ENCODE measurements at regions not wholly inside any gene's neighbourhood (a gene's known extent, or its start where the extent isn't known, plus 50 kb on each side); places are given as distances from the start of the nearest gene placed in this dataset.

DNA sequence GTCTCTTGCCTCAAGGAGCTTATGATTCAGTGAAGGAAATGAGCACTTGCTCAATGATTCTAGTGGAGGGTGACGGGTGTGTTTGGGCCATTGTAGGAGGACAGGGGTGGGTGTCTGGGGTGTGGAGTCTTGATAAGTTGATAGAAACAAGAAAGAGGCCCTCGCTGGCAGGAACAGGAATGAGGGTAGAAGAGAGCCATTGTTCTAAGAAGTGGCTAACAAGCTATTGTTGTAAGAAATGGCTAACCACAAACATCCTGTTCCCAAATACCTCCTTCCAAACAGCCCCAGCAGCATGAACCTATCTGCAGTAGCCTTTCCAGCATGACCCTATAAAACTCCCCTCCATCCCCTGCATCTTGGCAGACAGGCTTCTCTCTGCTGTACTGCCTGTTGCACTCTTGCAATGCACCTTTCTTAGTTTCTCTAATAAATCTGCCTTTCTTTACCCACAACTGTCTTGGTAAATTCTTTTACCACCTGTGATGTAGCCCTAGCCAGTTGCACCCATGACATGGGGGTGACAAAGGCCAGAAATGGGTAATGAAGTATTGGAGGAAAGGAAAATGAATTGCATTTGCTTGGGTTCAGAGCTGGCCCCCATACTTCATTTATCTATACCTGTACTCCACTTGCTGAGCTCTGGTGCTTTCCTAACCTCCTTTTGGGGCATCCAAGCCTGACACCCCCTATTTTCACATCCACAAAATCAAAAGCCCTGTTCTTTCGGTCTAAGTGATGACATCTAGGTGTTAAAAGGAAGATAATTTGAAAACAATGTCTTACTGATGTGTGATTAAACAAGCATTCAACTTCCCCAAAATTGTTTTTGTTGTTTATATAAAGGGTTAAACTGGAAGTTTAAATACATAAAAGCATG lies 389.1 kb downstream of the GRIN2B start:
- no peak for DNase-seq

DNA sequence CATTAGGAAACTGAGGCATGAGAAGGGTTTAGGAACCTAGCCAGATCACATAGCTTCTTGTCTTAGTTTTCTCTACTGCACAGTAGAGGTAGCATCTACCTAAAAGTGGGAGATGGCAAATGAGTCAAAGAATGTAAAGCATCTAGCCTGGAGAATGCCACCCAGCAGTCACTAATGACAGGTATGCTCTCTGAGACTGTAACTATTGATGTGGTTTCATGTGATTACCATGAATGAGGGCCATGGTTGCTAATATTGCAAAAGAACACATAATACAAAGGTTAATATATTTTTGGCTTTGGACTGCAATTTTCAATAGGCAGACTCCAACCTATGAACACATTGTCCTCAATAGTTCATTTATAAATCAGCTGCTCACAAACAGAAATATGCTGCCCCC lies 389.9 kb downstream of the GRIN2B start:
- DNase-seq: no peak

DNA sequence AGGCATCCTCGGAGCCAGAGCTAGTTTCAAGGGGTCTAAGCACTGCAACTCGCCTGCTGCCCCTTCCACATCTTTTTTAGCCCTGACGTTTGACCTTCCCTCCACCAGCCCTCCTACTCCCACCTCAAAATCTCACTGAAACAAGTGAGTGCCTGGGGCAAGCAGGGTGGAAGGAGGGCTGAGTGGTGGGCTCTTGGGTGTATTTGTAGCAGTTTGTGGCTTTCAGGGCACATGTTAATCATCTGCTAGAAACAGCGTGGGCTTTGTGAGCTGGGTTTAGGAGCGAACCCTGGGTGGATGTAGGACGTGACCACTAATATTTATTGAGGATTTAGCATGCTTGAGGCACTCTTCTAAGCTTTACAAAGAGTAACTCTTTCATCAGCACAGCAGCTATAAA lies 390.3 kb downstream of the GRIN2B start:
- no peak for DNase-seq

DNA sequence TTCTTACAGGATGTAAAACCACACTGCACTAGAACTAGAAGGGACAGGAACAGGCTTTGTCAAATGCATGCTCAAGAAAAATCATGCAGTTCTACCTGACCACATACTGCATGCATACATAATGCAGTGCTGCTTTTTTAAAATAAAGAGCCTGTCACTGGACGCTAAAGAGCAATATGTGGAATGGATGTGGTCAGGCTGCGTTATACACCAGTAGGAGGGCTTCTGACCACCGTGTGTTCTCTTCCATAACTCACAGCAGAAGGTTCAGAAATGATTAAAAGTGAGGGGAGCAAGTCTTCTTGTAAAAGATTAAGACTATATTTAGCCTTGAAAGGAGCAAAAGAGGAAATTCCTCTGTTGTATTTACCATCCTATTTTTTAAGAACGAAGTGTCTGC lies 392.0 kb downstream of the EMP1 start:
- no peak for DNase-seq

DNA sequence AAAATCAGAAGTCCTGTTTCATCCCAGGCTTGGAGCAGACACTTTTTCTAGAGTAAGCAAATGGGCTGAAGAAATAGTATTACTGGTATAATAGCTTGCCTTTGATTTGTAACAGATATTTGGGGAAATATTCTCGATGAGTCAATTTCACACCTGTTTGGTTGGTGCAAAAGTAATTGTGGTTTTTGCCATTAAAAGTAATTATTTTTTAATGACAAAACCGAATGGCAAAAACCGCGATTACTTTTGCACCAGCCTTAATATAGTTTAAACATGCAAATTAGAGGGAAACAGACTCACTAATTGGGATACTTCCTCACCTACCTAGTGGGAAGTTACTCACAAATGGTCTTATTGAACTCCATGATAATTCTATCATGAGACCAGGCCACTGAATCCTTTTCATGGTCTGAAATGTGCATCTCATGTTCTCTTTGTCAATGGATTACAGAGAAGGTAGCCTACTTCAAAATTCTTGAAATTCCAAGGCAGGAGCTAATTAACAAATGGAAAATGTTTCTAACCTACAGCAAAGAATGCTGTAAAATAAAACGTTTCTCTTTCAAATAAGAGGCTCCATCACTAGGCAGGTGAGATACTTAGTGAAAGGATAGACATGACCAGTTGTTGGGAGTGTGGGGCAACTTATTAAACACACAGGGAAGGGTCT lies 391.3 kb downstream of the EMP1 start:
- no peak for DNase-seq

DNA sequence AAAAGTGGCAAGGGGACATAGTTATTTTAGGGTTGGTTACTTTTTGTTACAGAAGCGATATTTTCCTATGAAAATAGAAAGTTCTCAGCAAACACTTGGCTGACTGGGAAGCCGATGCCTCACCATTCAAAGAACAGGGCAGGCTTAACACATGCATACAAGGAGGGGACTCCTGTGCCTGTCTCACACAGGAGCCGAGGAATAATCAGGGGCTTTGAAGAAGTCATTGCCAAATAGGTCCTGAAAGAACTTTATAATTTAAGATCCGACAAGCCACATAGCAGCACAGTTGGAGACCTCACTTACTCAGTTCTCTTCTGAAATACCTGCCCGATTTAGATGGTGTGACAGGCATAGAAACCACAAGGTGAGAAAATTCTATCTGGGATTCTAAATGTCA lies 389.8 kb downstream of the EMP1 start:
- no peak for DNase-seq

DNA sequence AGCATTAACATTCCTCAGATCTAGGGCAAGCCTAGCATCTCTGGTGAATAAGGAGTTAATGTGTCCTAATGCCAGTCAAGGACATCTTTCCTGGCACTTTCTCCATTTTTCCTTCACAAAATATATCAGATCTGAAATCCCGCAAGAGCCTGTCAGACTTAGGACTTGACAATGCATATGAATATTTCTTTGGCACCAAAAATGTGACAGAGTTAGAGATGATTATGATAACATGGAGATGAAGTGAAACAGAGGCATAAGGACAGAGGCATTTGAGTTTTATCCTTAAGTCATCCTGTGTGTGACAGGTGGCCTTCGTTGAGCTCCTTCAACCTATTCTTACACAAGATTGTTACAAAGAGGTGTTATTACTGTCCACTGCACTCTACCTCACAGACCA lies 388.0 kb downstream of the EMP1 start:
- no peak for DNase-seq

DNA sequence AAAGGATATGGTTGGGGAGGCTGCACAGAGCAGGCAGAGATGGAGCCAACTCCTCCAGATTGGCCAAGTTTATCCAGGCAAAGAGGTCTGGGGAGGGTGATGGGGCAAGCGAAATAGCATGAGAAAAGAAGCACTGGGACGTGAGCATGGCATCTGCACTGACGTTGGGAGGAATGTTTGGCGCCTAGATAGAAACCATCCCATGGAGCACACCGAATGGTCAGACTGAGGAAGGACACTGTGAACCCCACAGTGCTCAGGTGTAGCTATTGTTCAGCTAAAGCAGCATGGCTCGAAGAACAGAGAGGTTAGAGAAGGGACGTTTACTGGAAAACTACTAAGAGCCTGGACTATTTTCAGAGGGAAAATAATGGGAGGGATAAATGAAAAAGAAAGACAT lies 387.1 kb downstream of the EMP1 start:
- no peak for DNase-seq

DNA sequence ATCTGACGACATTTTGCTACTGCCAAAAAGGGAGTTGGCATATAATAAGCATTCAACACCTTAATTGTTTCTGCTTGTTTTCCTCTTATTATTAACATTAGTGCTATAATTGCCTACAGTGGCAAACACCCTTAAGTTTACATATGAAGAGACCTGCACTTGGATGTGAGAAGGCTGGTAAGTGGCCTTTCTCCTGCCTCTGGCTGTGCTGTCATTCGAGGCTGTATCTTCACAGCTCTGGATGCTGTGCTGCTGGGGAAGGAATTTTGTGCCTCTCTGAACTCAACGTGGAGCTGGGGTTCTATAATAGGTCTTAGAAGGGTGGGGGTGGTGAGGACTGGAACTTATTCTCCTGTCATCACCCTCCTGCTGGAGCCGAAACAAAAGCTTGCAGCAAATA lies 385.9 kb downstream of the EMP1 start:
- no peak for DNase-seq

DNA sequence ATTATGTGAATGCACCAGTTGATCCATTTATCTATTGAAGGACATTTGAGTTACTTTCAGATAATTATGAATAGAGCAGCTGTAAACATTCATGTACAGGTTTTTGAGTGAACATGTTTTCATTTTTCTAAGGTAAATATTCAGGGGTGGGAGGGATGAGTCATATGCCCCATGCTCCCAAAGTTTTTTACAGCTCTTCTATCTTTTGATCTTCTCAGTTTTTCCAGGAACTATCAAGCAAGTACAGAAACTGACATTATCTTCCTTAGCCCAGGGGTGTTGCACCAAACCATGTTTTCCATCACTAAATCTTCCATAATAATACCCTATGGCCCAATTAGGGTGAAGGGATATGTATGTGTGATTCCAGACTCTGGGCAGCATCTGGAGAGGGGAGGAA lies 384.5 kb downstream of the EMP1 start:
- DNase-seq: no peak

DNA sequence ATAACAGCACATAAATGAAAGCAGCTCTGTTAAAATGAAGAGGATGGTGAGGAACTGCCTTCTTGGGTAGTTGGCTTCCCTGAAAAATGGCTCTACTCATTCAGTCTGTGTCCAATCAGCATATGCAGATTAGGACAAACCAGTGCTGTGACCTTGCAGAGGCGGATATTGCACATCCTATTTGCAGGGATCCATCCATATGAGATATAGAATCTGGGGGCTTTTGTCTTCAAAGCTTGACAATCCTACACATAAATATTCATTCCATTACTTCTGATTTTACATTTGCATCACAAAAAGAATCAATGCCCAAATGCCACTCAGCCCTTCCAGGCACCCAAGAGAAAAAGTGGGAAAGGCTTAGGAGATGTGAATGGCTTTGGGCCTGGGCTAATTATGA lies 383.7 kb downstream of the EMP1 start:
- no peak for DNase-seq

DNA sequence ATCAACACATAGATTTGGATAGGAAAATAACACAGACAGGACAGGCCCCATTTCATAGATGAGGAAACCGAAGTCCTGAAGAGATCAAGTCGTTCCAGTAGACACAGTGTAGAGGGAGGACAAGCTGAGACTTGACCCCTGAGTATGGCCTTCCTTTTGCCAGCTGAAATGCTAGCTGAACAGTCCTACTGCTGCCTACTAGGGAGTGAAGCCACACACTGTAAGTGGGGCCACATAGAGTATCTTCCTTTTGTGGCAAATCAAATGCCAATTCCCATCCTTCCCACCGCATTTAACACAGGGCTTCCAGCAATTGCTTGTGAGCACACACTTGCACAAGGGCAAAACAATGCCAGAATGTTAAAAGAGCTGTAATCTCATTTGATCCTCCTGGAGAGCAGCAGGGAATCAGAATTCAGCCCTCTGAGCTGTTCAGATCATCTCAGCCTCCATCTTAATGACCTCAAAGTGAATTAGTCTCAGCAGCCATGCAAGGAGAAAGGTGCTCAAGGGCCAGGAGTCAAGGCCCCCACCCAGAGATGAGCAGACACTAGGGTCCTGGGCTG lies 380.5 kb downstream of the EMP1 start:
- no peak for DNase-seq

DNA sequence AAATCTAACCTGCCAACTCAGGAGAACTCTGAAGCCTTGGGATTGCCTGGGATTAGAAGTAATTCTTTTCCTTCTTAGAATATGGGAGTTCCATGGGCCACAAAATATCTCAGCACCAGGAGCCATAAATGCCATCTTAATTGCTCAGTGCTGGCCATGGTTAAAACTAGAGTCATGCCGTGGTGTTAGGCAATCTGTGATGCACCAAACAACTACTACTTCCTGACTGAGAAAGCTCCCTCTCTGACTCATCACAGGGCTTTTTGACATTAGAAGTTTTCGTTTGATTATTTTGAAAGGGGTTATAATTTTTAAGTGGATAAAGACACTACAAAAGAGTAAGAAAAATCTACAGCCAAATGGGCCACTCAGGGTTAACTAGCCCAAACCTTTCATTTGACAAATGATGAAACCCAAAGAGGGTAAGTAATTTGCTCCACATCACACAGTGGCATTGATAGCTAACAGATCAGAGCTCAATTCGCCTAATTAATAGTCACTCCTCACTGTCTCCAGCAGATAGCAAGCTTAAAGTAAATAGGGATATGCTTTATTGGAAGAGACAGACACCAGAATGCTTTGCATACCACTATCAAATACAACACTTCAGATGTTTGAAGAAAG lies 377.3 kb downstream of the EMP1 start:
- DNase-seq: peak; percentile 79

DNA sequence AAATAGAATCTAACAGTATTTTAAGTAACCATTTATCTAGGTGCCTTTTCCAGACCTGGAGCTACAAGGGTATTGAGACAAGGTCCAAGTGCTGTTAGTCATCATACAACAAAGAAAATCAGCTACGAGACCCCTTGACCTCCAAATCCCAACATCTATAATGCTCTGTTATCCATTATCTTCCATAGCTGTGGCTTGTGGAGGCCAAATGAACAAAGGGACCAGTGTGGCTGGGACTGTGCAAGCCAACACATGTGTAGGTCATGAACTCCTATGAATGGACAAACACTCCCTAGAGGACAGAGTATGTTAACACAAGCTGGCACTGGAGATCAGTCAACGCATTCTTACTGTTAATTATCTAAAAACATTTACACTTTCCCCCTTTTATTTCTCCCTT lies 374.5 kb downstream of the EMP1 start:
- DNase-seq: no peak

DNA sequence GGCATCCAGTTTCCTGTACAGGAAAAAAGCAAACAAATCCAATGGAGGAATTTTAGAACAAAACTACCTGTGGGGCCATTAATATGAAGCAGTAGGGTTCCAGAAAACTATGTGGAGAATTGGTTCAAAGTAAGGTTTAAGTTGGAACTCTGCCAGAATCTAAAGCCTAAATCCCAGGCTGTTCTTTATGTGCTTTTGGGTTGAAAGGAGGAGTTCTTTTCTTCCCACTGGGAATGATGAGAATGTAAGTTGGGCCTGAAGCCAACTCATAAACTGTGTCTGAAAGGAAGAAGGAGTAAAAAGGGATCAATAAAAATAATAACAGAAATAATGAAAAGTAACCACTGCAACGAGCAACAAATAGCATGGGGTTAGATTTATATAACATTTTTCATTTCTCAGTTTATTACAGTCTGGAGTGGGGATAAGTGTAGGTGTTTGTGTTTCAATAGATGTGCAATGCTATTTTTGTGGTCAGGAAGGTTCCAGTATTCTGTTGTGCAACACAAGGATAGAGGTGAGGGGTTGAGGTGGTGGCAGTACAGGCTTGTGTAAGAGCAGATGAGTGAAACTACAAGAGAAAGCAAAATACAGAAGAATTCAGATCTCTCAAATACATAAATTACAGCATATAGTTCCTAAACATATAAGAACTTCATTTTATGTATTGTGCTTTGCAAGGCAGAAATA lies 373.6 kb downstream of the EMP1 start:
- DNase-seq: no peak

DNA sequence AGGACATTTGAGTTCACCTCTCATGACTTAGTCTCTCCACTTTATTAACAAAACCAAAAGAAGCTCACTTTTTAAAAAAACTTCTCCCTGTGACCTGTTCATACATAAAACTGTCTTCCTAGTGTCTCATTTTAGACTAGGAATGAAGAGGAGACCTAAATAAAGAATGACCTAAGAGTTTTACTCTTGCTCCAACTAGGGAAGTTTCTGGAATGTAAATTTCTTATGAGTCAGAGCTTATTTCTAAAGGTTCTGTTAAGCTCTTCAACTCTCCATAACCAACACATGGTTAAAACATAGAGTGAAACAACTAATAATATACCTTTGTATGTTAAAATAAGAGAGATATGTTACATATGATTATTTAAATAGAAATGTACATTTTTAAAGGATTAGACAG lies 369.8 kb downstream of the EMP1 start:
- DNase-seq: peak; percentile 41

DNA sequence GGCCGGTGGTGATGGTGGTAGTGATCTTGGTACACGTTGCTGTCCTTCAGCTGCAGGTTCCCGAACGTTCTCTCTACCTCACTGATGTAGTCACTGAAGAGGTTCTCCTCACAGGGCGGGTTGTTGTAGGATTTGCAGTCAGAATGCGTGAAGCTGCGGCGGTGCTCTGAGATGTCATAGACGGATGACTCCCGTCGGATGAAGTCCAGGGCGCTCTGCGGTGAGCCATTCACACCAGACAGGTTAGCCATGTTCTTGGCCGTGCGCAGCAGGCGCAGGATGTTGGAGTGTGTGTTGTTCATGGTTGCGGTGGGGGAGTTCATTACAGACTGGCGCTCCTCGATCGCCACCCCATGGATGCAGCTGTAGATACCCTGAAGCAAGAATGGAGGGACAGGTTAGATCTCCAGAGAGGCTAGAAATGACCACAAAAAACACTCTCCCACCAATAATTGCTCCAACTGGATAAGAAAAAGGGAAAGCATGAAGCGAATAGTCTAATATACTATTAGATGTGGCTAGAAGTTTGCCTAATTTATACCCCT lies 367.8 kb downstream of the EMP1 start:
- DNase-seq: no peak

DNA sequence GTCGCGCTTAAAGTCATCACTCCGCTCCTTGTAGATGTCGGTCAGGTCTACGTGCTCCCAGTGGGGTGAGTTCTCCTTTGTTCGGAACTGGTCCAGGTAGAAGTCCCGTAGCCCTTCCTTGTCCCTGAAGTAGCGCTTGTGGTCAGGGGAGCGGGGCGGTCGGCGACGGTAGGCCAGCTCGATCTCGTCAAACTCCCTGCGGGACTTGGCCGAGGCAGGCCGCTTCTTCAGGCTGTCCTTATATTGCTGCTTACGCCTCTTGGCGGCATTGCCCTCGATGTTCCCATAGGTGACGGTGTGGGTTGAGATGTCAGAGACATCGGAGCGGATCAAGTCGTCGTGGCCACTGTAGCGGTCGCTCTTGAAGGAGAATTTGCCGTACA lies 367.2 kb downstream of the EMP1 start:
- DNase-seq: no peak

DNA sequence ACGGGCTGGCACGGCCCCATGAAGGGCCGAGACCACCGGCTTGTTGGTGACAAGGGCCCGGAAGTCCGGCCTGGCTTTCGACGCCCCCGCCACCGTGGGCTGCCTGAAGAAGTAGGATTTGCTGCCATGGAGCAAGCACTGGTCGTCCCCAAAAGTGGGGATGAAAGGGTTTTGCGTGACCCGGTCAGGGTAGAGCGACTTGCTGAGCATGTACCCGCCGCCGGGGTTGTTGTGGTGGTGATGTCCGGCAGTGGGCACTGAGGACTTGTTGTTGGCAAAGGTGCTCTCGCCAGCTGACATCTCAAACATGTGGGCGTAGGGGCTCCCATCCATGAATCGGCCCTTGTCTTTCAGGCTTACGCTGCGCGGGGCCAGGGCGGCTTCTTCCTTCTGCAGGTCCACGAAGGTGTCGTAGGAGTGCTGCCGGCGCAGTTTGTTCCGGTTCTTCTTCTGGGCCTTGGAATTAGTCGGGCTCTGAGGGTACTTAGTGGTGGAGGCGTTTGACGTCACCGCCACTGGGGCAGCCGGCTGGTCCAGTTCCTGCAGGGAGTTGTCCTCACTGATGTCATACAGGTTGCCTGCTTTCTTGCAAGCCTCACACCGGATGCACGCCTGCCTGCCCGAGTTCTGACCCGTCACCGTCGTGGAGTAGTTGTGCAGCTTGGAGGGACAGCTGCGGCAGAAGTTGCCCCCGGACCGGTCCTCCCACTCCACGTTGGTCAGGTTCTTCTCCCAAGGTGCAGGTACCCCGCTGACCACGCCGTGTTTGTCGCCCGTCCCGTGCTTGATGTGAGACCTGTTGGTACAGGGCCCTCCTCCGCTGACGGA lies 366.6 kb downstream of the EMP1 start:
- no peak for DNase-seq

DNA sequence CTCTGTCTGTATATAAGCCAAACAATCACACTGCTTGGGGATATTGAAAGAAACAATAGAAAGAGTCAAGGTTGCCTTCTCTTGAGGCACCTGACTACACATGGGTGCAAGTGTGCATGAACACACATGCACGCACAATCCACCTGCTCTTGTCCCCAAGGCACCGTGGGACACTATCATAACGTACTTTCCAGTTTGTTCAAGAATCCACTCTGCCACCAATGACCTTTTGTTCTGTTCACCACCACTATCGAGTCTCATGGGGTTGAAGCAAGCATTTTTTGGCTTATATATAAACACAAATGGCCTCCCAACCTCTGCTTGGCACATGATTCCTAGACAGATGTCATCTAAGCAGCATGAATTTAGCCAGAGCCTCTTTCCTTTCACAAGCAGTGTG lies 365.4 kb downstream of the EMP1 start:
- no peak for DNase-seq

DNA sequence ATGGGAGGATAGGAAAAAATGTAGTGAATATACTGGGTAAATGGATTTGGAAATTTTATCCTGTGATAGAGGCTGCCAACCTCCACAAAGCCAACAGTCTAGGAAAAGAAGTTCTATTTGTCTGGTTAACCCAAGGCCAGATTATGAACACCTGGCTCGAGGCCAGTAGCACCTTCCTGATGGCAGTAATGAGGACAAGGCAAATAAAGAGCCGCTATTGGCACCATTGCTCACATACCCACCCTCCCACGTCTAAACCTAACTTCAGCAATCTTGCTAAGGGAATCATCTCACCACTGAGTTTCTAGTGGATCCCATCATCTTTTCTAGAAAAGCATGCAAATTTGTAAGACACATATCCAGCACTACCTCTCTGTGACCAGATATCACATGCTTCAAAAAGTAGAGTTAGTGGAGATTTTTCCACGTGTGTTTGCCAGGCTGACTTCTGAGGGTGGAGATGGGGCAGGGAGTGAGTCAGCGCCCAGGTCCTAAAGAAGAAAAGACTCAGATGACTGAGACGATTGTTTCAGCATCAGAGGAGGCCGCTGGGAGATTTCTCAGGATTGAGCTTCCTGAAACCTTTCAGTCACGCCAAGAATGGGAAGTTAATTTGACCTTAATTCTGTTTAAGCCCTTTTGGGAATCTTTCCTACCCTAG lies 362.9 kb downstream of the EMP1 start:
- no peak for DNase-seq
